Fibroblast of upper back skin (primary cell): ENCODE measurements at regions not wholly inside any gene's neighbourhood (a gene's known extent, or its start where the extent isn't known, plus 50 kb on each side); places are given as distances from the start of the nearest gene placed in this dataset.

Source experiments
- DNase-seq: peaks from one replicate; pipeline ENCODE4 v3.0.0-alpha.2; 2013

- no peak for DNase-seq
These were observed 600.4 kb upstream of the CADM1 start for GRCh38 chr11:116104498-116105174.

- no peak for DNase-seq
These were observed 597.7 kb upstream of the CADM1 start for GRCh38 chr11:116101902-116102301.

GRCh38 chr11:116100016-116100415, 595.8 kb upstream of the CADM1 start:
- no peak for DNase-seq

- no peak for DNase-seq
These were observed 595.3 kb upstream of the CADM1 start for GRCh38 chr11:116099541-116099940.

- DNase-seq = no peak
These were observed 592.2 kb upstream of the CADM1 start for GRCh38 chr11:116096272-116096995.

- DNase-seq = no peak
These were observed 589.5 kb upstream of the CADM1 start for GRCh38 chr11:116093481-116094270.

- DNase-seq = no peak
These were observed 588.9 kb upstream of the CADM1 start for GRCh38 chr11:116093065-116093464.

GRCh38 chr11:116086426-116086825, 582.2 kb upstream of the CADM1 start:
- no peak for DNase-seq

GRCh38 chr11:116085031-116085635, 580.9 kb upstream of the CADM1 start:
- no peak for DNase-seq

- DNase-seq = no peak
These were observed 580.3 kb upstream of the CADM1 start for GRCh38 chr11:116084511-116084910.

- DNase-seq = no peak
These were observed 578.0 kb upstream of the CADM1 start for GRCh38 chr11:116082256-116082655.

GRCh38 chr11:116079580-116079979, 575.4 kb upstream of the CADM1 start:
- no peak for DNase-seq

GRCh38 chr11:116078101-116078591, 573.9 kb upstream of the CADM1 start:
- DNase-seq = no peak

GRCh38 chr11:116077092-116077491, 572.9 kb upstream of the CADM1 start:
- no peak for DNase-seq

- no peak for DNase-seq
These were observed 569.9 kb upstream of the CADM1 start for GRCh38 chr11:116073854-116074837.

- DNase-seq = no peak
These were observed 568.6 kb upstream of the CADM1 start for GRCh38 chr11:116072601-116073410.

GRCh38 chr11:116072133-116072532, 567.9 kb upstream of the CADM1 start:
- DNase-seq = no peak

- no peak for DNase-seq
These were observed 567.0 kb upstream of the CADM1 start for GRCh38 chr11:116071241-116071640.

- no peak for DNase-seq
These were observed 566.3 kb upstream of the CADM1 start for GRCh38 chr11:116070520-116070919.

- no peak for DNase-seq
These were observed 562.6 kb upstream of the CADM1 start for GRCh38 chr11:116066777-116067176.

GRCh38 chr11:116065986-116066385, 561.8 kb upstream of the CADM1 start:
- DNase-seq = no peak
